HG03439 (cell line): ENCODE measurements at regions not wholly inside any gene's neighbourhood (a gene's known extent, or its start where the extent isn't known, plus 50 kb on each side); places are given as distances from the start of the nearest gene placed in this dataset.
"Not testable (repeated sequence)": the region's sequence is repeated elsewhere in the genome, so short reads cannot be mapped to it uniquely, and the experiment has no call there.

Experiments
- ATAC-seq: cut with Tn5 transposase; IDR thresholded peaks from one replicate; pipeline ENCODE4 v1.9.1; 2021; ENCODE audit warnings: mild to moderate bottlenecking, moderate library complexity; ENCODE audit not compliant: unreplicated experiment

DNA sequence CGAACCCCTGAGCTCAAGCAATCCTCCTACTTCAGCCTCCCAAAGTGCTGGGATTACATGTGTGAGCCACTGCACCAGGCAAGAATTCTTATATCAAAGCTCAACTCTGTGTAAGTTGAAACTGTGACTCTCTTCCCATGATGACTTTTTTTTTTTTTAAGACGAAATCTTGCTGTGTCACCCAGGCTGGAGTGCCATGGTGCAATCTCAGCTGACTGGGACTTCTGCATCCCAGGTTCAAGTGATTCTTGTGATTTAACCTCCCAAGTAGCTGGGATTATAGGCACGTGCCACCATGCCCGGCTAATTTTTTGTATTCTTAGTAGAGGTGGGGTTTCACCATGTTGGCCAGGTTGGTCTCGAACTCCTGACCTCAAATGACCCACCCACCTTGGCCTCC, 51.6 kb upstream of the WAC start:
- ATAC-seq, result not testable (repeated sequence)

DNA sequence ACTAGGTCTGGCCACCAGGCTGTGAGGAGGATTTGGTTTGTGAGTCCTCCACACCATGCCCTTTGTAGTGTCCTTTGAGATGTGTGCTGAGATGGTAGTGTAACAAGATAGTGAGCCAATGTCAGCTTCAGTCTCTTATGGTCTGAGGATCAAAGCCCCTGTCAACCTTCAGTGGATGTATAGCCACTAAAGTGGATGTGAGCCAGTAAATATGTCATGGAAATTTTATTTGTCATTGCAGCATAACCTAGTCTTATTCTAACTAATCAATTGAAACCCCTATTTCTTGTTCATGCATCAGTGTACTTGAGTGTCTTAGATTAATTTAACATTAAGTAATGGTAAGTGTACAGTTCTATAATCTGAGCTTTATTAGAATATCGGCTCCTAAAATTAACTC, 51.0 kb upstream of the WAC start:
- ATAC-seq, result no peak
